ENCODE measurements at regions not wholly inside any gene's neighbourhood (a gene's known extent, or its start where the extent isn't known, plus 50 kb on each side); places are given as distances from the start of the nearest gene placed in this dataset.
A peak's percentile ranks its signal among the peaks of the same experiment; 100 is the strongest.

DNA sequence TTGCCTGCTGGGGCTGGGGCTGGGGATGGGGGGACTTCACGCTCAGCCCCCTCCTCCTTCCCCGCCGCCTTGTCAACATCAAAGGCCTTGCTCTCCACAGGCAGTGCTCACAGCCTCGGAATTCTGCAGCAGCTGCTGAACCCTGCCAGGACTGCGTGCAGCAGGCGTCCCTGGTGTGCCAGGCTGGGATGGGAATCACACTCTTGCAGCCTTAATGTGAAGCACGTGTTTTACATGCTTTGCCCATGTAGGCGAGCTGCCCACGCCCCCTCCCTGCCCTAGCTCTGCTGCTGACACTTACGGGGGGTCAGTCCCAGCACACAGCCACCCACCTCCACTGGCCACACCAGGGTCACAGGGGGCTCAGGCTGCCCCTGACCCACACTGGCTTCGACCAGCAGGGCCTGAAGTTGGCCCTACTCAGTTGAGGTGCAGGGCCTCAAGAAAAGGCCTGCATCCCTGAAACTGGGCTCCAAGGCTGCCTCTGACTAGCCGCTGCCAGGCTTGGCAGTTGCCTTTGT, 276.2 kb upstream of the RTL1 start:
- no peak for DNase-seq

DNA sequence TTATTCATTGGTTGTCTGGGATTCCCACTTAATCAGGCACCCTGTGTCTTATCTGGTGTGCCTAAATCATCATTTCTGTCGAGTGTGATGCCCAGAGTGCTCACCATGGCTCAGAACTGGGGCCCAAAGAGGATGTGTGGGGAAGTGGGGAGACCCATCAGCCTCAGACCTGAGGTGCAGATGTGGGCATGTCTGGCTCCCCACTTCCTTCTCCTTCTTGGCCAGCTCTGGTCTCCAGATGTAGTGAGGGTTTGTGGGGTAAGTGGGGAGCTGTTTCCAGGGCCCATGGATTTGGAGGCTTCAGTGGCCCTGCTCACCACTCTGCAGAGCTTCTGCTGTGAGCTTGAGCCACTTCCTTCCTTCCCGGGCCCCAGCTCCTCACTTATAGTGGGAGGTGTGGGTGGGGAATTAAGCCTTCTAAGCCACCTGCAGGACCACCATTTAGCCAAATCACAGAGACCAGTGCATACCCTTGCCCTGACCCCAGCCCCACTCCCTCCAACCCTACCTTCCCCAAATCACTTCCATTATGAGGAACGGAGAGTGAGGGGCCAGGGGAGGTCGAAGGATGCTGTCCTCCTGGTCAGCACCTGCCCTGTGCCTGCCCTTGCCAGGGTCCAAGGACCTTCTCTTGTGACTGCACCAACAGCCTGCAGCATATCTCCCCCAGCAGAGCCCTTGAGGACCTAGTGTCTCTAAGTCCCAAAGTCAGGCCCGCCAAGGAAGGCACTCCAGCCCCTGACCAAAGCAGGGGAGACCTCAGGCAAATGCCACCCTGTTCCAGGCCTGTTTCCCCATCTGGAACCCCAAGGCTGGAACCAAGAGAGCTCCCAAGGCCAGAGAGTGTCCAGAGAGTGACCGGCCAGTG, 278.2 kb upstream of the RTL1 start:
- DNase-seq, result no peak

GRCh38 chr14:101182476-101182875, 279.0 kb upstream of the RTL1 start:
- no peak for DNase-seq

DNA sequence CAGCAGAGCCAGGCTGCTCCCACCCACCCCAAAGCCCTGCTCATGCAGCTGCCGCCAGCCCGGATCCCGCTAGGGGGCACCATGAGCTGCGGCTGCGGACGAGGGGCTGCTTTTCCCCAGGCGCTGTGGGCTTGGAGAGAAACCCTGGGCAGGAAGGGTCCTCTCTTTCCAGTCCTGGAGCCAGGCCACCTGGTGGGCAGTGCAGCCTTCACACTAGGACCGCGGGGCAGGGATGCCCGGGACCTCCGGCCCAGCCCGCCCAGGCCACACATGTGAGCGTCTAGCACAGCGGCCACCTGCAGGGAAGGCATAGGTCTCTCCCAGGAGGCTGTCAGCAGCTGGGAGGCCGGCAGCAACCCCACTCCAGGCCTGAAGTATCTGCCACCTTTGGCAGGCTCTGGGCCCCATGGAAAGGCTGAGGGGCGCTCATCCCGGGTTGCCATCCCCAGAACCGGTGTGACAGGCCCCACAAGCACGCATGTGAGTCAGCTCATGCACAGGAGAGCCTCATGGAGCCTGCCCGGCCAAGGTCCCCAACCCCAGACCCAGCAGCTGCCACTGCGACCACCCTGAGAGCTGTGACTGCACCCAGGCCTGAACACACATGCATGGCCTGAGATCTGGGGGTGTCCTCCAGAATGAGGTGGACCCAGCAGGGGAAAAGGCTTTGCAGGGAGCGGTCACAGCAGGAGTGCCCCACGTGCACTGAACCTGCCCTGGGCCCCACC, 280.0 kb upstream of the RTL1 start:
- DNase-seq, result peak; percentile 50

DNA sequence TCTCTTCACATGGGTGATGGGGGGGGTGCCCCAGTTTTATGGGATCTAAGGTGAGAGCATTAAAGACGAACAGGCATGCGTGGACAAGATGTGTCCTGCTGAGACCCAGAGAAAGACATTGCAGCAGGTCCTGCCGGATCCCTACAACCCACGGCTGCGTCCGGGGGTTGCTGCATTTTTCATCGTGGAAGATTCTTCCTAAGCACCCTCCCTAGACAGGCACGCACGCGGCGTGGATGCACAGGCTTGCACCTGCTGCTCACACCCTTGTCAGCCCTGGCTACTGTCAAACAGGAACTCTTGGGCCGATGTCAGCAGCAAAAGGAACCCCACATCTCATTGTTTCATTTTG, 280.6 kb upstream of the RTL1 start:
- no peak for DNase-seq

- DNase-seq, result no peak
Observed at GRCh38 chr14:101184572-101184971, 281.1 kb upstream of the RTL1 start.

DNA sequence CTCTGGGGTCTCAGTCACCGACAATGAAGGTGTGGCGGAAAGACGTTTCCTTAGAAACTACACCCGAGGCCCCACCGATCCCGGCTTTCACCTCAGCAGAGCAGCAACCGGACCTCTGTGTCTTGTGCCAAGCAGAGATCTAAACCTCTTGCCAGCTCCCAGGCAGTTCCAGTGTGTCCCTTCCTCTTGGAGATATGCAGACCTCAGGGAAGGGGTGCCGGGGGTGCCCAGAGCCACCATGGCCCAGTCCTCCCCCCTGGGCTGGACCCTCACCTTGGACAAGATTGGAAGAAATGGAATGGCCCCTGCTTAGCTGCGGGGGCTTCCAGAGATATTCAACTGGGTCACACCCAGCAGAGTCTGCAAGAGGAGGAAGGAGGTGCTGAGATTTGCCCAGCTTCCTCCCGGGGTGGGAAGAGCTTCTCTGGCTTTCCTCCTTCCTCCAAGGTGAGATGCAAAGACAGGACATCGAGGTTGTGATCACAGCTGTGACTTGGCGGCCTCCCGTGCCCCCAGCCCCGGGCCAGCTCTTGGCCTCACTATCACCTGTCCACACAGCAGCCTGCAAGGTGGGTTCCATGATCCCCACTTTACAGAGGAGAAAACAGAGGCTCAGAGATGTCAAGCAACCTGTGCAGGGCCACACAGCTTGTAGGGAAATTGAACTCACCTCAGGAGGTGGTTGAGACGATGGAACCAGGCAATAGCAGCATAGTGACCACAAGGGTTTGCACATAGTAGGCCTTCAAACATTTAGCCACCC, 281.7 kb upstream of the RTL1 start:
- DNase-seq, result no peak

DNA sequence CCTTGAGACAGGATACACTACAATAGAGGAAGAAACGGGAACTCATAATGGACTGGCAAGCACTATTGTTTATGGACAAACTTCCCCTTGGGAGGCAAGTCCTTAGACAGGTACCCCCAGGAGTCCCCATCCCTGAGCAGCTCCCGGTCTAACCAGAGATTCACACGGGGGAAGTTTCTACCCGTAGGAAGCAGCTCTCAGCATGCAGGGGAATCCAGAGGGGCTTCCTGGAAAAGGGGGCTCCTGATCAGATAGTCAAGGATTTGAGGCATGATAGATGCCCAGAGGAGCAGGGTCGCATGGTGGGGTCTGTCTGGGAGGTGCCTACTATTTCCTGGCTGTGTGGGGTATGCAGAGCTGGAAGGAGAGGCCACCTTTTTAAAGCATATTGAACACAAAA, 282.4 kb upstream of the RTL1 start:
- no peak for DNase-seq

- no peak for DNase-seq
Observed at GRCh38 chr14:101186544-101186943, 283.0 kb upstream of the RTL1 start.

DNA sequence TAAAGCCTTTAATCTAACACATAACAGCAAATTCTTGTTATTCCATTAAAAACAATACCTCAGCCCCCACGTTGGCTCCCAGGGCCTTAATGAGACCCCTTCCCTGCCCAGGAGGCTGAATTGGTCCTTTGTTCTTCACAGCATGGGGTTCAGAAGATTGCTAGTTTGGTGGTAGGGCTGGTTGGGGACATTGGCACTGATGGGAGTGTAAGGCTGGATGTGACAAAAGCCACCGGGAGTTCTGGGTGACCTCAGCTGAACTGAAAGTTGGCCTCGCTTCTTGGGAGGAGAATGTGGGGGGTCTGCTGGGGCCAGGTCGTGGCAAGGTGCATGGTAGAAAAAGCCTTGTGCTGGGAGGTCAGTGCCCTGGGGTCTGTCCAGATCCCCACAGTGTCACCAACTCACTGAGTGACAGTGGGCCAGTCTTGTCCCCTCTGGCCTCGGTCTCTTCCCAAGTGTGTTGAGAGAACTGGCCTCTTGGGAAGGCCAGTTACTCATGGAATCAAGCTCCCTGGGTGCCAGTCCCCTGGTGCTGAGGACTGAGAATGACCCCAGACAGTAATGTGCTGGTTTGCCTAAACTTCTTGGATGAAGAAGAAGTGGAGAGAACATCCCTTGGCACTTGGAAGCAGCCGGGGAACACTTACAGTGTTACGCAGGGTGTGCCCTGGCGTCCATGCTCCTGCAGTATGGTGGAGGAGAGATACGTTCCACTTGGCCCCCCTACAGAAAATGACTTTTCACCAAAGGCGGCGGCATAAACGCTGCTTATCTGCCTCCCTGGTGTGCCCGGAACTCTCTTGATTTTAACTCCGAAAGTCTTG, 283.7 kb upstream of the RTL1 start:
- DNase-seq, result no peak

- no peak for DNase-seq
Observed at GRCh38 chr14:101187816-101188570, 284.5 kb upstream of the RTL1 start.

DNA sequence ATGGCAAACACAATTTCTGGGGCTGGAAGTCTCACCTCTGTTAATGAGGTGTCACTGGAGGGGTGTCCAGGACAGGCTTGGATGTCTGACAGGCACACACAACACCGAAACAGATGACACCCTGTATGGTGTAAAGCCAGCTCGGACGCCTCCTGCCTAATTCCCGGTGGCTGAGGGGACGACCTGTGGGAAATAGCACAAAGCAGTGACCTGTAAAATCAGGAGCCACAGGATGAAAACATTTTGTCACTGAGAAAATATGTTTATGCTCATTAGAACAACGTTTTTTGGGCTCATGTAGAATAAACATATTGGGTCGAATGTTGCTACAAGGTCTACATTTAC, 285.0 kb upstream of the RTL1 start:
- no peak for DNase-seq

GRCh38 chr14:101189266-101189665, 285.7 kb upstream of the RTL1 start:
- DNase-seq, result no peak

DNA sequence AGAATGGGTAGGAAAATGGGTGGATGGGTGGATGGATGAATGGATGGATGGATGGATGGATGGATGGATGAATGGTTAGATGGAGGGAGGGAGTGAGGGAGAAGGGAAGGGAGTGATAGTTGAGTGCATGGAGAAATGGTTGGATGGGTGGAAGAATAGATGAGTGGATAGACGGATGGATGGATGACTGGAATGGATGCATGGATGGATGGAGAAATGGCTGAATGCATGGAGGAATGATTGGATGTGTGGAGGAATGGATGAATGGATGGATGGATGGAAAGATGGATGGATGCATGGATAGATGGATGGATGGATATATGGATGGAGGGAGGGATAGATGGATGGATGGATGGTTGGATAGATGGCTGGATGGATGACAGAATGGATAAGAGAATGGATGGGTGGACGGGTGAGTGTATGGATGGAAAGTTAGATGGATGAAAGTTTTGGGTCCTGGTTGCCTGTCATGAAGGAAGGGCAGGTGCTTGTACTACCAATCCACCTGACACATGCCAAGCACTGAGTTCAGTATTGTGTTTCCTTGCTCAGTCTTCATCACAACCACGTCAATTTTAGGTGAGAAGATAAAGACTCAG, 286.5 kb upstream of the RTL1 start:
- DNase-seq, result no peak

DNA sequence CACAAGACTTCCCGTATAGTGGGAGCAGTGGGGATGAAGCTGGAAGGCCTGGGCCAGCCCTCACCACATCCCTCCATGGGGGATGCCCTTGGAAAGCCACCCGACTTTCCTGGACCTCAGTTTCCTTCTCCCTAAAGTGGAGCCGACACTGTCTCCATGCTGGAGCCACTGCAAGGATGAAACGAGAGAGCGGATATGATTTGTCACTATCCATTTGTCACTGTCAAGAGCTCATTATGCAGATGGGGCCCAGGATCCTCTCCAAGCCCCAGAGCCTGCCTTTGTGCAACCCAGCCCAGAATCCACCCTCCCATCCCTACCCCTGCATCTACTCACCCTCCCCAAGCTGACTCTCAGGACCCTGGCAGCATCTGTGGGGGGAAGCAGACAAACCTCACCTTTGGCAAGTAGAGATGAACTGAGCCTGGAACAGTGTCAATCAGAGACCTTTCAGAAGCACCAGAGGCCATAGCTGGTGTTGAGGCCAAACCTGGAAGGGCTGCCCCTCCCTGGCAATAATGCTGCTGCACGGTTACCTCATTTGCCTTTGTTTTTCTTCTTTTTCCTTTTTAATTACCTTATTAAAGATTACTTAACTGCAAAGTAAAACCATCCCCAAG, 287.7 kb upstream of the RTL1 start:
- no peak for DNase-seq

DNA sequence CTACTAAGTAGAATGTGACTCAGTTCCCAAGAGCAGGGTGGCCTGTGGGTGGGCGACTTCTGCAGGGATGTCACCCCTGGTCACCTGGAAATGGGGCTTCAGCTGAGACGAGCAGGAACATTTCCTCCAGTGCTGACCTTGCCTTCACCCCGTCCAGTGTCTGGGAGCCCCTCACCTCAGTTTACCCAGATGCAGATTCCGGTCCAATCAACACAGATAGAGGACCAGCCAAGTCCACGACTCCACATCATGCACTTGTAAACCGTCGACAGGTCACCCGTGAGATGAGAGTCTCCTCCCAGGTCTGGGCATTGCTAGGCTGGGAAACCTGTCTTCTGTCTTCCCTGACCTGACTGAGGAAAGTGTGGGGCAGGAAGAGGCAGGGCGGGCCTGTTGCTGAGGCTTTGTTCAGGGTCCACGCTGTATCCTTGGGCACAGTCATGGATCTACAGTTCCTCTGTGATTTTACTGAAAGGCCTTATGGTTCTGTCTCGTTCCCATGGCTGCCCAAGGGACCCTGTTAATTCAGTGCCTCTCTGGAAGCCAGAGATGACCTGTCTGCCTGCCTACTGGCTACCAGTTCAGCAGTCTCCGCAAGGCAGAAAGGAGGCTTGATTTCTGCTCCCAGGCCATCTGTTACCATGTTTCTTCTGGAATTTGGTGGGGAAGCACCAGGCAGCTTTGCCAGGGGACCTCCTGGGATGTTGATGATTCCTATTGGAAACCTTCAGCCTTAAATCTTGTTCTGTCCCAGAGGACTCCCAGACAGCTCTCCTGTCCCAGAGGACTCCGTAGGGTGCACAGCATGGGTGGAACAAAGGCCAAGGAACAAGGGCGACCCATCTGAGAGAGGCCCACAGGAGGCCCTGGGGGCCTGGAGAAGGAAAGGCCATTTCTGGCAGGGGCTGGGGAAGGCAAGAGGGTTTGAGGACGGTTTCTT, 288.5 kb upstream of the RTL1 start:
- no peak for DNase-seq

DNA sequence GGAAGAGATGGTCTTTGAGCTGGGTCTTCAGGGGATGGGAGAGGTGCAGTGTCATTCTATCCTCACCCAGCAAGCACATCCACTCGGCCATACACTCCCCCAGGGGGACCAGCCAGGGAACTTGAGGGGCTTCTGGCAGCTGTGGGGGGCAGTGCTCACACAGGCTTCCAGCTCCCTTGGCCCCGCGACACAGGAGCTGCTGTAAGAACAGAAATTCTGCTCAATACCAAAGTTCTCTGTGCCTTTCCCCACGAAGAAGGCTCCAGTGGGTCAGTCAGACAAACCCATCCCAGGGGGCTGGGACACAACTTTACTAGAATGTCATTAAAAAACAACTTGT, 289.1 kb upstream of the RTL1 start:
- no peak for DNase-seq

GRCh38 chr14:101193106-101193844, 289.8 kb upstream of the RTL1 start:
- no peak for DNase-seq
